ENCODE measurements at regions not wholly inside any gene's neighbourhood (a gene's known extent, or its start where the extent isn't known, plus 50 kb on each side); places are given as distances from the start of the nearest gene placed in this dataset.

- POLR2A ChIA-PET, result no interaction called here
- Mint-ChIP-seq H3K4me3 (no peak overlapping the region), H3K4me1 (no peaks in the 10 kb centered on the region), H3K36me3 (no peaks in the 10 kb centered on the region), H3K27me3 (peaks cover 0 to 3% (median 0%) of the 10 kb centered on the region in 5 donors), H3K9me3 (peaks cover 0 to 4% (median 0%) of the 10 kb centered on the region in 9 donors), H3K27ac (no peak overlapping the region)
- ATAC-seq (no peak), DNase-seq (no peak)
Observed at GRCh38 chr3:161863775-161864174, 367.2 kb downstream of the OTOL1 start.

DNA sequence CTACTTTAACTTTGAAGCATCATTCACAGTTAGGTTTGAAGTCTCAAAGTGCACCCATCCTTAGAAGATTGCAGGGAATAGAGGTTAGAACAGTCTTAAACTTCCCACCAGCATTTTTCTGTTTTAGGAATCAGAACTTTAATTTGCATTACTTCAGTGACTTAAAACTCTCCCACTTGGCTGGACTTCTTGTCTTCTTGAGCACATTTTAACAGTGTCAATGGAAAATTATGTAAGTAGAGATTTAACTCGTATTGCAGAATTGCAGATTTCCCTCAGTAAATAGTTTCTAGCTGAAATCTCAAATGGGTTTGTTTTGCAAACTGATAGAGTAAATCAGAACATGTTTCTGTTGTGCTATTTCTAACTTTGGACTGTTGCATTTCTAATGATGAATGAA is 369.6 kb downstream of the OTOL1 start:
- no peak for DNase-seq
- Mint-ChIP-seq H3K4me3 (no peak overlapping the region), H3K36me3 (no peaks in the 10 kb centered on the region), H3K4me1 (no peaks in the 10 kb centered on the region), H3K9me3 (peaks cover 0 to 7% (median 0%) of the 10 kb centered on the region in 9 donors), H3K27me3 (peaks cover 0 to 3% (median 0%) of the 10 kb centered on the region in 5 donors), H3K27ac (no peak overlapping the region)
- no peak for ATAC-seq
- POLR2A ChIA-PET, result no interaction called here

- ATAC-seq, result no peak
- Mint-ChIP-seq H3K36me3 (no peaks in the 10 kb centered on the region), H3K27me3 (no peaks in the 10 kb centered on the region), H3K4me1 (no peaks in the 10 kb centered on the region), H3K4me3 (no peak overlapping the region), H3K9me3 (peaks cover 0 to 14% (median 6%) of the 10 kb centered on the region in 9 donors), H3K27ac (no peak overlapping the region)
- POLR2A ChIA-PET, result no interaction called here
- no peak for DNase-seq
Observed at GRCh38 chr3:161875483-161875882, 378.9 kb downstream of the OTOL1 start.

DNA sequence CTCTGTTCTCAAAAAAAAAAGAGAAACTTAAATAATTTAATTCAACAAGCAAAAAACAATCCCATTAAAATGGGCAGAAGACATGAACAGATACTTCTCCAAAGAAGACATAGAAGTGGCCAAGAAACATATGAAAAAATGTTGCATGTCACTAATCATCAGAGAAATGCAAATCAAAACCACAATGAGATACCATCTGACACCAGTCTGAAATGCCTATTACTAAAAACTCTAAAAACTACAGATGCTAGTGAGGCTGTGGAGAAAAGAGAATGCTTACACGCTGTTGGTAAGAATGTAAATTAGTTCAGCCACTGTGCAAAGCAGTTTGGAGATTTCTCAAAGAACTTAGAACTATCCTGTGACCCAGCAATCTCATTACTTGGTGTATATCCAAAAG is 382.9 kb downstream of the OTOL1 start:
- H3K36me3 Mint-ChIP-seq, result peaks cover 0 to 5% (median 0%) of the 10 kb centered on the region in 3 donors
- DNase-seq (no peak), ATAC-seq (no peak)
- H3K9me3 Mint-ChIP-seq, result peaks cover 7 to 22% (median 14%) of the 10 kb centered on the region in 9 donors
- H3K4me1 Mint-ChIP-seq, result no peaks in the 10 kb centered on the region
- no peaks in the 10 kb centered on the region for H3K27me3 Mint-ChIP-seq
- POLR2A ChIA-PET, result no interaction called here
- no peak overlapping the region for H3K27ac Mint-ChIP-seq
- H3K4me3 Mint-ChIP-seq, result no peak overlapping the region

- ATAC-seq (no peak), DNase-seq (no peak)
- Mint-ChIP-seq H3K9me3 (peaks cover 8 to 32% (median 16%) of the 10 kb centered on the region in 9 donors), H3K36me3 (peaks cover 0 to 7% (median 0%) of the 10 kb centered on the region in 3 donors), H3K27ac (no peak overlapping the region), H3K27me3 (no peaks in the 10 kb centered on the region), H3K4me1 (no peaks in the 10 kb centered on the region), H3K4me3 (no peak overlapping the region)
- POLR2A ChIA-PET, result no interaction called here
Observed at GRCh38 chr3:161884830-161885229, 388.2 kb downstream of the OTOL1 start.

DNA sequence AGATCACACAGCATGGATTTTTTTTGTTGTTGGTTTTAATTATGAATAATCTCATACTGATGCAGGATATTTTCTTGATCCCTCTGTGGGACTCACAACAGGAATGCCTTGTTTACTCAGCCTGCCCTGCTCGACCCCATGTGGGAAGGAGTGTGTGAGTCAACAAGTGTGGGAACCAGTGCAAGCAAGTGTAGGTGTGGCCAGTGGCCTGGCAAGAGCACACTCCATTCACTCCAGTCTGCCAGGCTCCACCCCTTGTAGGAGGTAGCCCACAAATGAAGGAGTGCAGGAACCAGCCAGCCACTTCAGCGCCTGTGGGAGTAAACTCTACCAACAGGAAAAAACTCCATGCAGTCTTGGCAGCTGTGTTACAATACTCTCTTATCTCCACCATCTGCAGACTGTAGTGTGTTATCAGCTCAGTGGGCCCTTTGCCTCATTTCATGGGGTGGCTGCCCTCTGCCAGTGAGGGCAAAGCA is 393.6 kb downstream of the OTOL1 start:
- Mint-ChIP-seq H3K27me3 (no peaks in the 10 kb centered on the region), H3K4me1 (no peaks in the 10 kb centered on the region), H3K9me3 (peaks cover 0 to 22% (median 7%) of the 10 kb centered on the region in 9 donors), H3K27ac (no peak overlapping the region), H3K4me3 (no peak overlapping the region), H3K36me3 (no peaks in the 10 kb centered on the region)
- POLR2A ChIA-PET, result no interaction called here
- DNase-seq (no peak), ATAC-seq (no peak)

DNA sequence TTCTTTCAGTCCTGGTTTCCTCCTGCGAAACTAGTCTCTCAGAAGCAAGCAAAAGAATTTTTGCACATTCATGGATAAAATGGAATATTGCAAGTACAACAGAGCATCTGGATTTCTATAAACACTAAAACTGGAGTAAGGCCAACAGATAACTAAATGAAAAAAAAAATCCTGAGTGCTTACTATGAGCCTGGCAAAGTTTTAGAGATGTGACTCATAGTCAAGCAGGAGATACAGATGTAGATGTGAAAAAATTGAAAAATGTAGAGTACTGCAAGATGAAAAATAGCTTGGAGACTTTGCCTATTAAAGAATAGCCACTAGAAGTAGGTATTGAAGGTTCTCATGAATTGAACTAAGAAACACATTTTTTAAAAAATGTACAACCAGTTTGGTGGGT is 397.4 kb downstream of the OTOL1 start:
- POLR2A ChIA-PET, result no interaction called here
- no peaks in the 10 kb centered on the region for H3K4me1 Mint-ChIP-seq
- H3K9me3 Mint-ChIP-seq, result peaks cover 0 to 9% (median 0%) of the 10 kb centered on the region in 9 donors
- H3K27ac Mint-ChIP-seq, result no peak overlapping the region
- no peaks in the 10 kb centered on the region for H3K27me3 Mint-ChIP-seq
- H3K36me3 Mint-ChIP-seq, result no peaks in the 10 kb centered on the region
- ATAC-seq, result no peak
- DNase-seq, result no peak
- no peak overlapping the region for H3K4me3 Mint-ChIP-seq

DNA sequence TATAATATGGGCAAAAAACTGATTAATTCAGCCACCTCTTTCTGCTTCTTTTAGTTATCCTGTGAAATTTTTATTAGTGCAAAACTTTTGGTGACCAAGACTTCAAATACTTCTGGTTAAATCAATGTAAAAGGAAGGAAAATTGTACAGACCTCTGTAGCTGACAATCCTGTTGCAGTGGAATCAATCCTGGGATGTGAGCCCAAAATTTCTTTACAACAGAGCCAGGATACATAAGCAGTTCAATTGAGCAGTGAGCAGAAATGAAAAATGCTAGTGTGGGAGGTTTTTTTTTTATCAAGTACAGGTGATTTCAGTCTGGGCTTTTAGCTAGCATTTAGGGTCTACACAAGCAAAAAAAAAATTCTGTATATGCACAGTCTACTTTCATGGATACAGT is 398.0 kb downstream of the OTOL1 start:
- no peak overlapping the region for H3K4me3 Mint-ChIP-seq
- H3K9me3 Mint-ChIP-seq, result peaks cover 0 to 5% (median 0%) of the 10 kb centered on the region in 9 donors
- POLR2A ChIA-PET, result no interaction called here
- H3K4me1 Mint-ChIP-seq, result no peaks in the 10 kb centered on the region
- ATAC-seq, result no peak
- H3K36me3 Mint-ChIP-seq, result no peaks in the 10 kb centered on the region
- no peak for DNase-seq
- no peaks in the 10 kb centered on the region for H3K27me3 Mint-ChIP-seq
- H3K27ac Mint-ChIP-seq, result no peak overlapping the region

DNA sequence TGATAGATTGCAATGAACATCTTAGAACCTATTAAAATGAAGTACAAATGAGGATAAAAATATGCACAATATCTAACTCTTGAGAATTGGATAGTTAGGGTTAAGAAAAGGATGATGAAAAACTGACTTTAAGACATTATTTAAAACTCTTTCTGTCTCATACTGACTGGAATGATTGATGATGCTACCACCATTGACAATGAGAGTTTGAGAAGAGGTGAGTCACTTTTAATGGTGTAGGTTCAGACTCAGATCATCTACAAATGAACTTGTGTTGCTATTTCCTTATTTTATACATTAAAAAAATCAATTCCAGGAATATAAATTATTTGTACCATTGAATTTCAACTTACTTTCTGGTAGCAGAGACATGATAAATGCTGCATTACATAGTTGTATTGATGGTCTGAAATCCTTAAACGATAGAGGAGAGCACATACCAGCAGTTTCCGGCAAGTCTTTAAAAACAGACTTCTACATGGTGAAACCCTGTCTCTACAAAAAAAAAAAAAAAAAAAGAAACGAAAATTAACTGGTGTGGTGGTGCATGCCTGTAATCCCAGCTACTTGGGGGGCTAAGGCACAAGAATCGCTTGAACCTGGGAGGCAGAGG is 409.0 kb downstream of the OTOL1 start:
- Mint-ChIP-seq H3K4me3 (no peak overlapping the region), H3K4me1 (no peaks in the 10 kb centered on the region)
- POLR2A ChIA-PET, result no interaction called here

DNA sequence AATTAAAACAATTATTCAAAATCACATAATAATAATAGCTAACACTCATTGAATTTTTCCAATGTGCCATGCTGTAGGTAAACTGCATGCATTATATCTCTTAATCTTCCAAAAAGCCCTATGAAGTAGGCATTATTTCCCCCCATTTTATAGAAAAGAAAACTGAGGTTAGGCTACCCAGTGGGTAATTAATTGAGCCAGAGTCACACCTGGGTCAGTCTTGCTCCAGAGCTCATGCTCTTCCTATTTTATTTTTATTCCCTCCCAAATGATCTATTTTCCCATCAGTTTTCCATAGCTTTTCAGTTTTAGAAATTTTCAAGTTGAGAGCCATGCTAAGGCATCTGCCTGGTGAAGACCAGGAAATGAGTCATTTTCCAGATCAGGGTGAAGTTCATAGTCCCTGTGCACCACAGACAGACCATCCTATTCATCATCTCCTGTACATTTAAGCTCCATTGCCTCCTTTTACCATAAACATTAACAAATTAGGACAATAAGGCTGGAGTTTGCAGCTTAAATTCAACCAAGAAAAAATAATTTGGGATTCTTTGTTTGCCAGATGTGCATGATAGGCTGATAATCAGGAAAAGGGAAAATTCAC is 417.3 kb downstream of the OTOL1 start:
- Mint-ChIP-seq H3K27ac (no peak overlapping the region), H3K4me1 (no peaks in the 10 kb centered on the region), H3K4me3 (no peak overlapping the region), H3K9me3 (peaks cover 0 to 4% (median 0%) of the 10 kb centered on the region in 9 donors), H3K36me3 (no peaks in the 10 kb centered on the region), H3K27me3 (peaks cover 0 to 2% (median 0%) of the 10 kb centered on the region in 5 donors)
- no peak for ATAC-seq
- no peak for DNase-seq
- POLR2A ChIA-PET, result no interaction called here

More for the DNA sequence above, 409.0 kb downstream of the OTOL1 start:
- Mint-ChIP-seq H3K27ac (no peak overlapping the region), H3K36me3 (no peaks in the 10 kb centered on the region), H3K9me3 (peaks cover 0 to 11% (median 0%) of the 10 kb centered on the region in 9 donors), H3K27me3 (no peaks in the 10 kb centered on the region)
- no peak for DNase-seq
- ATAC-seq, result no peak

DNA sequence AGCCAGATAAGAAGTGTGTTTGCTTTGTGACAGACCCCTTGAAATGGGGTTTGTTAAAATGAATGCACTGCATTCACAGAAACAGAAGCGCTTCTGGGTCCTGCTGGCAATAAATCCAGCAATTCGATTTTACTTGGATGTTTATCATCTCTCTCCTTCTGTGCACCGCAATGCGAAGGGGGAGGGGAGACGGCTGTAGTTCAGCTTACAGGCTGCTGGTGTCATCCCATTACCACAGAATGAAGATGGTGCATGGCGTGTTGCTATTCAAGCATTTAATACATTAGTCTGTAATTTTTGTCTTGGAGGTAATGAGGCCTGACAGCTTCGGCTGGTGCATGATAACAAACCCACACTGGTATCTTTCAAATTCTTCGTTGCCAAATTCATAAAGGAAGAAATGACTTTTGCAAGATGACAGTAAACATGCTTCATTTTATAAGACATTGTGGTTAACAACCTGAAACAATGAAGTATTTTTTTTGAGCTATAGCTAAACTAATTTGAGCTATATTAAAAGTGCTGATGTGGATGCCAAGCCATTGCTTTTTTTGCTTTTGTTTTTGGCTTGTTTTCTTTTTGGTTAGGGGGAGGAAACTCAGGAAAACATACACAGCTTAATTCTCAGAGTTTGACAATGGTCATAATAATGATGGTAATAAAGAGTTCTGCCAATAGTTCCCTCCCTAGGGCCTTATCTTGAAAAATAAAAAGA is 418.3 kb downstream of the OTOL1 start:
- no peak for ATAC-seq
- Mint-ChIP-seq H3K4me1 (no peaks in the 10 kb centered on the region), H3K27me3 (peaks cover 0 to 2% (median 0%) of the 10 kb centered on the region in 5 donors), H3K27ac (no peak overlapping the region), H3K9me3 (peaks cover 0 to 9% (median 2%) of the 10 kb centered on the region in 9 donors), H3K4me3 (no peak overlapping the region), H3K36me3 (no peaks in the 10 kb centered on the region)
- POLR2A ChIA-PET, result no interaction called here
- no peak for DNase-seq

DNA sequence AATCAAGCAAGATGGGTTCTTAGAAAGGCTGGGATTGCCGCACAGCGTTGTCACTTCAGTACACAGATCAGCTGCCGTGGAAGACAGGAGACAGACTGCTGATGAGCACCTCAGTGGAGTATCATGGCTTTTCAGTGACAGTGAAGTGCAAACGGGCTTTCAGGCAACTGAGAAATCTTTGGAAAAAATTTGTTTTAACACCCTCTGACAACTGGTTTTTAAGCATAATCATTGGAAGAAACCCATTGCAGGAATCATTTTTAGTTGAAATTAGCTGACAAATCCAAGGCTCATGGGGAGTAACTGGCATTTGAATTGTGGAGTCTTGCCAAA is 418.8 kb downstream of the OTOL1 start:
- POLR2A ChIA-PET, result no interaction called here
- Mint-ChIP-seq H3K9me3 (peaks cover 0 to 9% (median 2%) of the 10 kb centered on the region in 9 donors), H3K4me1 (no peaks in the 10 kb centered on the region), H3K4me3 (no peak overlapping the region), H3K27ac (no peak overlapping the region), H3K36me3 (no peaks in the 10 kb centered on the region), H3K27me3 (peaks cover 0 to 2% (median 0%) of the 10 kb centered on the region in 5 donors)
- no peak for DNase-seq
- ATAC-seq, result no peak

- Mint-ChIP-seq H3K4me3 (no peak overlapping the region), H3K36me3 (peaks cover 0 to under 1% (median 0%) of the 10 kb centered on the region in 3 donors), H3K9me3 (peaks cover 0 to 23% (median 2%) of the 10 kb centered on the region in 9 donors), H3K27ac (no peak overlapping the region), H3K4me1 (no peaks in the 10 kb centered on the region), H3K27me3 (no peaks in the 10 kb centered on the region)
- POLR2A ChIA-PET, result no interaction called here
- no peak for ATAC-seq
- no peak for DNase-seq
Observed at GRCh38 chr3:161920196-161920595, 423.6 kb downstream of the OTOL1 start.

All from naive thymus-derived CD8-positive, alpha-beta T cell (primary cell).